ENCODE measurements at regions not wholly inside any gene's neighbourhood (a gene's known extent, or its start where the extent isn't known, plus 50 kb on each side); places are given as distances from the start of the nearest gene placed in this dataset.

- peaks cover 3 to 11% of the 10 kb centered on the region in 2 experiments; a peak in 3 of 4 replicates for H3K4me1 ChIP-seq (ENCODE audit: control insufficient read depth in 1 of 2, insufficient read depth in 2 of 2, low read length in 2 of 2)
- no peak overlapping the region for H3K27ac ChIP-seq (ENCODE audit: low read depth, low read length)
- H3K27me3 ChIP-seq (ENCODE audit: insufficient read depth, low read length): no peaks in the 10 kb centered on the region; the same call in 1 of the 2 replicates
- no peaks in the 10 kb centered on the region for H3K9me3 ChIP-seq (ENCODE audit: control insufficient read depth in 1 of 2, insufficient read depth in 1 of 2, low read depth in 1 of 2, low read length in 2 of 2)
- CTCF ChIA-PET: no interaction called here
- H3K9ac ChIP-seq (ENCODE audit: low read length): no peak overlapping the region
- H3K79me2 ChIP-seq (ENCODE audit: insufficient read depth, low read length): no peaks in the 10 kb centered on the region
- no peak for DNase-seq (ENCODE audit: low read depth, low spot score)
- TF ChIP-seq REST (IDR thresholded peaks at IDR 0.05; ENCODE audit: low read depth) (no peak), ATF3 (IDR thresholded peaks at IDR 0.05) (no peak), JUND (IDR thresholded peaks at IDR 0.05) (no peak), SP1 (IDR thresholded peaks at IDR 0.05; ENCODE audit: low read depth) (no peak), TCF7L2 (IDR thresholded peaks at IDR 0.05; ENCODE audit: borderline replicate concordance, extremely low read depth, insufficient read depth, insufficient read length) (no peak), SIN3A (IDR thresholded peaks at IDR 0.05; ENCODE audit: low read depth) (no peak), CTCF (IDR thresholded peaks at IDR 0.05 in 2 of 3, conservative IDR thresholded peaks at IDR 0.05 in 1 of 3; ENCODE audit: borderline replicate concordance in 1 of 3, insufficient read depth in 1 of 3, low read depth in 2 of 3, low read length in 2 of 3) (no peak), ZBTB33 (IDR thresholded peaks at IDR 0.05; ENCODE audit: extremely low read depth, insufficient replicate concordance, low read length) (no peak), YY1 (IDR thresholded peaks at IDR 0.05; ENCODE audit: extremely low read depth, insufficient replicate concordance, low read depth, low read length) (no peak), POLR2AphosphoS5 (IDR thresholded peaks at IDR 0.05; ENCODE audit: low read depth, low read length) (no peak), RAD21 (IDR thresholded peaks at IDR 0.05; ENCODE audit: low read depth) (no peak), EZH2phosphoT487 (IDR thresholded peaks at IDR 0.05; ENCODE audit: borderline replicate concordance) (no peak), EGR1 (IDR thresholded peaks at IDR 0.05; ENCODE audit: low read depth) (no peak), MAX (IDR thresholded peaks at IDR 0.05) (no peak)
- no peak for ATAC-seq
- H2AFZ ChIP-seq (ENCODE audit: low read depth, low read length, poor library complexity, severe bottlenecking): no peak overlapping the region
- no TSS peak for BruUV-seq (replicated peaks)
- no peaks in the 10 kb centered on the region for H3K36me3 ChIP-seq (ENCODE audit: control insufficient read depth in 1 of 2, insufficient read depth in 2 of 2, low read length in 2 of 2)
- H3K9me2 ChIP-seq (ENCODE audit: insufficient read depth): no peaks in the 10 kb centered on the region
- H4K20me1 ChIP-seq (ENCODE audit: insufficient read depth): no peaks in the 10 kb centered on the region
- POLR2A ChIA-PET: no interaction called here
- H3K4me3 ChIP-seq (replicated peaks in 1 of 2; ENCODE audit: low read depth in 1 of 2, low read length in 2 of 2): no peak overlapping the region
- intact Hi-C loops (cut with micrococcal nuclease): no loop called here
- RAD21 ChIA-PET (ENCODE audit: low non-redundant PET in 1 of 2, low total read pairs in 2 of 2, uncharacterized antibody in 2 of 2, unreplicated experiment in 2 of 2): no interaction called here
- no peak overlapping the region for H3K4me2 ChIP-seq (ENCODE audit: low read length)
These were observed 189.5 kb upstream of the LYZL1 start for GRCh38 chr10:29099415-29099814.

Data from HCT116 (cell line).